Keratinocyte (primary cell): ENCODE measurements at regions not wholly inside any gene's neighbourhood (a gene's known extent, or its start where the extent isn't known, plus 50 kb on each side); places are given as distances from the start of the nearest gene placed in this dataset.

Experiments used
- DNase-seq: peaks from one replicate; pipeline ENCODE4 v3.0.0-alpha.2; 2011; ENCODE audit warnings: low read depth, missing footprints, low spot score
- FAIRE-seq: peaks from 2 replicates; lab custom pipeline; 2011; peaks lifted over from hg19 to GRCh38; lab: Jason Lieb, UNC
- H2AFZ ChIP-seq: 2 replicates; pipeline ENCODE4 v1.6.0; 2012; ENCODE audit warnings: low read length, control low read depth, inconsistent platforms; ENCODE audit not compliant: control insufficient read depth
- H3K27ac ChIP-seq: 2 replicates; pipeline ENCODE4 v1.5.1; 2011; ENCODE audit warnings: low read length; ENCODE audit not compliant: control insufficient read depth, insufficient read depth
- H3K27me3 ChIP-seq: 3 replicates; pipeline ENCODE4 v1.6.0; 2011; ENCODE audit warnings: low read length; ENCODE audit not compliant: control insufficient read depth, insufficient read depth; ENCODE audit errors: extremely low read depth
- H3K36me3 ChIP-seq, 2 experiments: 2 replicates in 1 of 2; 3 replicates in 1 of 2; pipeline ENCODE4 v1.5.1; 2011; ENCODE audit warnings: low read length in 2 of 2, mild to moderate bottlenecking in 1 of 2; ENCODE audit not compliant: control insufficient read depth in 2 of 2, insufficient read depth in 2 of 2; ENCODE audit errors: extremely low read depth in 1 of 2
- H3K4me1 ChIP-seq: 3 replicates; pipeline ENCODE4 v1.5.1; 2011; ENCODE audit warnings: low read length; ENCODE audit not compliant: control insufficient read depth, insufficient read depth; ENCODE audit errors: extremely low read depth
- H3K4me2 ChIP-seq: 3 replicates; pipeline ENCODE4 v1.6.0; 2011; ENCODE audit warnings: low read depth, low read length; ENCODE audit not compliant: control insufficient read depth, insufficient read depth; ENCODE audit errors: extremely low read depth
- H3K4me3 ChIP-seq, 3 experiments: fragments of 200-600 bp in 1 of 3; sonication (generic) in 1 of 3; 2 replicates in 2 of 3; 3 replicates in 1 of 3; pipeline ENCODE4 v1.5.1; 2011 to 2016; ENCODE audit warnings: low read length in 3 of 3, mild to moderate bottlenecking in 3 of 3, control low read depth in 2 of 3, inconsistent platforms in 1 of 3, low read depth in 1 of 3, mixed read lengths in 1 of 3, mixed run types in 1 of 3, moderate library complexity in 1 of 3; ENCODE audit not compliant: control insufficient read depth in 2 of 3, insufficient read depth in 2 of 3; ENCODE audit errors: extremely low read depth in 1 of 3
- H3K79me2 ChIP-seq: 2 replicates; pipeline ENCODE4 v1.6.0; 2012; ENCODE audit warnings: low read length; ENCODE audit not compliant: control insufficient read depth, insufficient read depth
- H3K9ac ChIP-seq: 3 replicates; pipeline ENCODE4 v1.6.0; 2011; ENCODE audit warnings: low read length; ENCODE audit not compliant: control insufficient read depth, insufficient read depth; ENCODE audit errors: extremely low read depth
- H3K9me1 ChIP-seq: 3 replicates; pipeline ENCODE4 v1.6.0; 2011; ENCODE audit warnings: low read length; ENCODE audit not compliant: control insufficient read depth, insufficient read depth; ENCODE audit errors: extremely low read depth
- H3K9me3 ChIP-seq: 2 replicates; pipeline ENCODE4 v1.5.1; 2012; ENCODE audit warnings: low read depth, low read length; ENCODE audit not compliant: control insufficient read depth
- H4K20me1 ChIP-seq: 3 replicates; pipeline ENCODE4 v1.6.0; 2011; ENCODE audit warnings: low read length; ENCODE audit not compliant: control insufficient read depth, insufficient read depth; ENCODE audit errors: extremely low read depth
- EZH2 ChIP-seq: IDR thresholded peaks from one replicate; pipeline ENCODE4 v1.6.1; 2012; ENCODE audit warnings: inconsistent platforms, mild to moderate bottlenecking, low read length, moderate library complexity
- dilution Hi-C: fragments of 300-500 bp; cut with MboI; formaldehyde crosslinking; loops from one replicate; pipeline ENCODE4 v1.7.0; 2020; ENCODE audit warnings: low sequenced_read_pairs; ENCODE audit not compliant: extremely low pct_ligation_motif_present
- TF ChIP-seq, protein P1 (sequence below), 3 experiments: IDR thresholded peaks in 1 of 3; conservative IDR thresholded peaks in 1 of 3; optimal IDR thresholded peaks in 1 of 3; 2 replicates in 2 of 3; 3 replicates in 1 of 3; pipeline versions ENCODE3 to v1.5.1; 2011; ENCODE audit warnings: low read length in 3 of 3, mild to moderate bottlenecking in 3 of 3, moderate library complexity in 2 of 3, control low read depth in 1 of 3, inconsistent platforms in 1 of 3; ENCODE audit not compliant: insufficient read depth in 2 of 3; ENCODE audit errors: extremely low read depth in 1 of 3

- no peaks in the 10 kb centered on the region for H3K27me3 ChIP-seq
- dilution Hi-C loops: no loop called here
- no peak overlapping the region for H3K9ac ChIP-seq
- no peak for DNase-seq
- no peak overlapping the region for H3K4me2 ChIP-seq
- H3K9me1 ChIP-seq: no peaks in the 10 kb centered on the region
- no peaks in the 10 kb centered on the region for H3K36me3 ChIP-seq
- FAIRE-seq: no peak
- H4K20me1 ChIP-seq: no peaks in the 10 kb centered on the region
- no peaks in the 10 kb centered on the region for H3K4me1 ChIP-seq
- no peaks in the 10 kb centered on the region for H3K9me3 ChIP-seq
- no peak overlapping the region for H2AFZ ChIP-seq
- TF ChIP-seq EZH2: no peak
- TF ChIP-seq, protein P1, sequence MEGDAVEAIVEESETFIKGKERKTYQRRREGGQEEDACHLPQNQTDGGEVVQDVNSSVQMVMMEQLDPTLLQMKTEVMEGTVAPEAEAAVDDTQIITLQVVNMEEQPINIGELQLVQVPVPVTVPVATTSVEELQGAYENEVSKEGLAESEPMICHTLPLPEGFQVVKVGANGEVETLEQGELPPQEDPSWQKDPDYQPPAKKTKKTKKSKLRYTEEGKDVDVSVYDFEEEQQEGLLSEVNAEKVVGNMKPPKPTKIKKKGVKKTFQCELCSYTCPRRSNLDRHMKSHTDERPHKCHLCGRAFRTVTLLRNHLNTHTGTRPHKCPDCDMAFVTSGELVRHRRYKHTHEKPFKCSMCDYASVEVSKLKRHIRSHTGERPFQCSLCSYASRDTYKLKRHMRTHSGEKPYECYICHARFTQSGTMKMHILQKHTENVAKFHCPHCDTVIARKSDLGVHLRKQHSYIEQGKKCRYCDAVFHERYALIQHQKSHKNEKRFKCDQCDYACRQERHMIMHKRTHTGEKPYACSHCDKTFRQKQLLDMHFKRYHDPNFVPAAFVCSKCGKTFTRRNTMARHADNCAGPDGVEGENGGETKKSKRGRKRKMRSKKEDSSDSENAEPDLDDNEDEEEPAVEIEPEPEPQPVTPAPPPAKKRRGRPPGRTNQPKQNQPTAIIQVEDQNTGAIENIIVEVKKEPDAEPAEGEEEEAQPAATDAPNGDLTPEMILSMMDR (optimal IDR thresholded peaks at IDR 0.05 in 1 of 3, IDR thresholded peaks at IDR 0.05 in 1 of 3, conservative IDR thresholded peaks at IDR 0.05 in 1 of 3; ENCODE audit: extremely low read depth in 1 of 3, insufficient read depth in 2 of 3, low read length in 3 of 3): no peak
- no peak overlapping the region for H3K4me3 ChIP-seq
- no peaks in the 10 kb centered on the region for H3K79me2 ChIP-seq
- H3K27ac ChIP-seq: no peak overlapping the region
These were observed 54.6 kb upstream of the PARM1 start for GRCh38 chr4:74878323-74878722.

- H3K27ac ChIP-seq: no peak overlapping the region
- H3K4me1 ChIP-seq: no peaks in the 10 kb centered on the region
- no peak overlapping the region for H2AFZ ChIP-seq
- no peak overlapping the region for H3K4me3 ChIP-seq
- dilution Hi-C loops: no loop called here
- H3K9me1 ChIP-seq: no peaks in the 10 kb centered on the region
- DNase-seq: no peak
- no peak for TF ChIP-seq EZH2
- TF ChIP-seq, protein P1 (optimal IDR thresholded peaks at IDR 0.05 in 1 of 3, IDR thresholded peaks at IDR 0.05 in 1 of 3, conservative IDR thresholded peaks at IDR 0.05 in 1 of 3; ENCODE audit: extremely low read depth in 1 of 3, insufficient read depth in 2 of 3, low read length in 3 of 3): no peak
- no peak for FAIRE-seq
- H3K4me2 ChIP-seq: no peak overlapping the region
- no peaks in the 10 kb centered on the region for H3K9me3 ChIP-seq
- no peaks in the 10 kb centered on the region for H3K27me3 ChIP-seq
- no peaks in the 10 kb centered on the region for H4K20me1 ChIP-seq
- H3K79me2 ChIP-seq: no peaks in the 10 kb centered on the region
- no peaks in the 10 kb centered on the region for H3K36me3 ChIP-seq
- no peak overlapping the region for H3K9ac ChIP-seq
These were observed 57.5 kb upstream of the PARM1 start for GRCh38 chr4:74875451-74875850.
